Spleen (tissue), 11 donors: ENCODE measurements at regions not wholly inside any gene's neighbourhood (a gene's known extent, or its start where the extent isn't known, plus 50 kb on each side); places are given as distances from the start of the nearest gene placed in this dataset.

Experiments used
- DNase-seq: peaks from one replicate; pipeline ENCODE4 v3.0.0-alpha.2; 2020
- H3K27ac ChIP-seq, 8 donors: fragments of 200-600 bp; sonication (generic) in 7 of 8; 1 replicate in 4 of 8; 2 replicates in 4 of 8; pipeline versions ENCODE4 v1.5.0 to v1.8.0; 2016 to 2021; ENCODE audit warnings: inconsistent platforms in 4 of 8, mild to moderate bottlenecking in 4 of 8, moderate library complexity in 1 of 8
- H3K27me3 ChIP-seq, 7 donors: fragments of 200-600 bp; sonication (generic) in 6 of 7; replicated peaks in 1 of 7; 1 replicate in 4 of 7; 2 replicates in 3 of 7; pipeline versions ENCODE4 v1.5.0 to v1.8.0; 2016 to 2021; ENCODE audit warnings: inconsistent platforms in 3 of 7, mild to moderate bottlenecking in 1 of 7
- H3K36me3 ChIP-seq, 6 donors: fragments of 200-600 bp; sonication (generic) in 5 of 6; 1 replicate in 4 of 6; 2 replicates in 2 of 6; pipeline versions ENCODE4 v1.5.0 to v1.8.0; 2016 to 2021; ENCODE audit warnings: inconsistent platforms in 2 of 6
- H3K4me1 ChIP-seq, 6 donors: fragments of 200-600 bp; sonication (generic) in 5 of 6; 1 replicate in 3 of 6; 2 replicates in 3 of 6; pipeline versions ENCODE4 v1.5.0 to v1.8.0; 2016 to 2021; ENCODE audit warnings: inconsistent platforms in 3 of 6
- H3K4me3 ChIP-seq, 8 donors: fragments of 200-600 bp; sonication (generic) in 7 of 8; 1 replicate in 4 of 8; 2 replicates in 4 of 8; pipeline versions ENCODE4 v1.5.0 to v1.8.0; 2016 to 2021; ENCODE audit warnings: inconsistent platforms in 4 of 8, mild to moderate bottlenecking in 4 of 8, moderate library complexity in 2 of 8
- H3K9me3 ChIP-seq, 8 donors: fragments of 200-600 bp; sonication (generic) in 7 of 8; 1 replicate in 4 of 8; 2 replicates in 4 of 8; pipeline versions ENCODE4 v1.5.0 to v1.8.0; 2016 to 2021; ENCODE audit warnings: inconsistent platforms in 4 of 8
- CTCF ChIP-seq, 11 experiments: fragments of 200-600 bp in 7 of 11; fragments of 450-650 bp in 4 of 11; sonication (generic) in 4 of 11; IDR thresholded peaks in 8 of 11; conservative IDR thresholded peaks in 3 of 11; 1 replicate in 7 of 11; 2 replicates in 4 of 11; pipeline versions ENCODE4 v1.4.0 to v1.8.0; 2016 to 2021; ENCODE audit warnings: antibody characterized with exemption in 11 of 11, inconsistent platforms in 4 of 11, mild to moderate bottlenecking in 1 of 11
- POLR2A ChIP-seq, 3 donors: fragments of 450-650 bp; IDR thresholded peaks; one replicate each; pipeline ENCODE4 v1.5.1; 2017; ENCODE audit warnings: antibody characterized with exemption in 3 of 3, mild to moderate bottlenecking in 1 of 3
- POLR2AphosphoS5 ChIP-seq, 3 donors: sonication (generic); formaldehyde crosslinking; IDR thresholded peaks; one replicate each; pipeline ENCODE4 v1.5.1; 2017; ENCODE audit warnings: antibody characterized with exemption in 3 of 3
- WGBS, 5 donors: extraction: QIAGEN DNeasy Blood & Tissue Kit in 3 of 5; methylation state at CpG; one replicate each; pipeline versions ENCODE4 v1.1.5 to v1.1.7; 2013 to 2018; 5-methylcytosine and 5-hydroxymethylcytosine counted together
- intact Hi-C: fragments of 100-400 bp; cut with DNase I; formaldehyde crosslinking; loops from one replicate; pipeline ENCODE4 v1.15.0; 2023; ENCODE audit warnings: low total_unique reads
- donor health status: healthy with polysubstance abuse.
- donor health status: DM: no; HTN: no; CAD: no; lungs with moderate emphysema.
- donor health status: DM: no; HTN: no; CAD: no.
- donor health status: Bipolar disorder and iron deficiency.
- donor health status: healthy.
- donor health status: DM: no; HTN: no; CAD: no.
- donor health status: DM: yes; HTN: yes; CAD: no.

- Histone ChIP-seq H3K27me3 (no peaks in the 10 kb centered on the region), H3K4me3 (no peak overlapping the region), H3K9me3 (no peaks in the 10 kb centered on the region), H3K36me3 (no peaks in the 10 kb centered on the region), H3K4me1 (no peaks in the 10 kb centered on the region), H3K27ac (no peak overlapping the region)
- 0 to 4% (median 0%) methylated on average over 1 of the region's 1 CpG for WGBS, 5 donors
- DNase-seq: no peak
- TF ChIP-seq POLR2A (IDR thresholded peaks at IDR 0.05): no peak
- TF ChIP-seq POLR2AphosphoS5 (IDR thresholded peaks at IDR 0.05): no peak
- peak in 9 of 11 experiments; percentile 36 to 72 (median 62) for TF ChIP-seq CTCF (IDR thresholded peaks at IDR 0.05 in 8 of 11, conservative IDR thresholded peaks at IDR 0.05 in 3 of 11)
- intact Hi-C loops: no loop called here
Measured at GRCh38 chr7:114026486-114027089, 107.8 kb upstream of the PPP1R3A start.

GRCh38 chr7:114021135-114021534 lies 102.3 kb upstream of the PPP1R3A start:
- H3K27ac ChIP-seq: no peak overlapping the region
- no peaks in the 10 kb centered on the region for H3K36me3 ChIP-seq
- DNase-seq: no peak
- H3K4me1 ChIP-seq: no peaks in the 10 kb centered on the region
- TF ChIP-seq CTCF (IDR thresholded peaks at IDR 0.05 in 8 of 11, conservative IDR thresholded peaks at IDR 0.05 in 3 of 11): no peak
- no peak for TF ChIP-seq POLR2A (IDR thresholded peaks at IDR 0.05)
- TF ChIP-seq POLR2AphosphoS5 (IDR thresholded peaks at IDR 0.05): no peak
- intact Hi-C loops: no loop called here
- H3K4me3 ChIP-seq: no peak overlapping the region
- WGBS, 5 donors: 79 to 93% (median 85%) methylated on average over 3 of the region's 3 CpGs
- no peaks in the 10 kb centered on the region for H3K9me3 ChIP-seq
- H3K27me3 ChIP-seq: no peaks in the 10 kb centered on the region

GRCh38 chr7:114008696-114009095 lies 89.9 kb upstream of the PPP1R3A start:
- Histone ChIP-seq H3K27me3 (peaks cover 0 to 4% (median 0%) of the 10 kb centered on the region in 7 donors), H3K27ac (no peak overlapping the region), H3K4me1 (no peaks in the 10 kb centered on the region), H3K36me3 (no peaks in the 10 kb centered on the region), H3K9me3 (no peaks in the 10 kb centered on the region), H3K4me3 (no peak overlapping the region)
- TF ChIP-seq POLR2AphosphoS5 (IDR thresholded peaks at IDR 0.05): no peak
- no peak for TF ChIP-seq POLR2A (IDR thresholded peaks at IDR 0.05)
- no peak for TF ChIP-seq CTCF (IDR thresholded peaks at IDR 0.05 in 8 of 11, conservative IDR thresholded peaks at IDR 0.05 in 3 of 11)
- intact Hi-C loops: no loop called here
- 66 to 81% (median 80%) methylated on average over 5 of the region's 5 CpGs for WGBS, 5 donors
- DNase-seq: no peak

GRCh38 chr7:114007386-114007785 lies 88.6 kb upstream of the PPP1R3A start:
- 15 to 29% (median 21%) methylated on average over 2 of the region's 2 CpGs for WGBS, 5 donors
- intact Hi-C loops: no loop called here

More at GRCh38 chr7:114007386-114007785, 88.6 kb upstream of the PPP1R3A start:
- no peak overlapping the region for H3K27ac ChIP-seq
- TF ChIP-seq CTCF (IDR thresholded peaks at IDR 0.05 in 8 of 11, conservative IDR thresholded peaks at IDR 0.05 in 3 of 11): no peak
- no peak for TF ChIP-seq POLR2AphosphoS5 (IDR thresholded peaks at IDR 0.05)
- TF ChIP-seq POLR2A (IDR thresholded peaks at IDR 0.05): no peak
- H3K4me3 ChIP-seq: no peak overlapping the region
- H3K27me3 ChIP-seq: peaks cover 0 to 4% (median 0%) of the 10 kb centered on the region in 7 donors
- H3K9me3 ChIP-seq: peaks cover 0 to 8% (median under 1%) of the 10 kb centered on the region in 8 donors
- H3K36me3 ChIP-seq: no peaks in the 10 kb centered on the region
- H3K4me1 ChIP-seq: no peaks in the 10 kb centered on the region
- DNase-seq: no peak
